ENCODE measurements at regions not wholly inside any gene's neighbourhood (a gene's known extent, or its start where the extent isn't known, plus 50 kb on each side); places are given as distances from the start of the nearest gene placed in this dataset.

DNA sequence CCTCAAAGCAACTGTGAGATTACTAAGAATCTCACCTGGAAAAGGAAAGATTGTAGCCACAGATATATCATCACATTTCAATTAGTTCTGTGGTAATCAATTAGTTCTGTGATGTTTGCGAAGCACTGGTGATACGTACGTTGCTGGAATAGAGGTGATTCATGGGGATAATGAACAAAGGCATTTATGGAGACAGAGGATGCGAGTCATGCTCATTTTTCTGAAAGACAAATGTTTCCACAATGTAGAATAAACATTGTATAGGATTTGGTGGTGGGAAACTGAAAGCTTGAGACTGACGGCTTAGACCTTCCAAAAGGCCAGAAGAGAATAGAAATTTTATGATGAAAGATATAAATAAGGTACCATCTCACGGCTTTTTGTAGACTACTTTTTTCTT lies 507.3 kb upstream of the TYRP1 start:
- Histone ChIP-seq H3K27ac (ENCODE audit: low read length) (no peak overlapping the region), H3K79me2 (ENCODE audit: insufficient read depth, low read length) (no peaks in the 10 kb centered on the region), H3K4me2 (ENCODE audit: insufficient read depth, low read length) (no peak overlapping the region), H4K20me1 (ENCODE audit: insufficient read depth, low read length) (no peaks in the 10 kb centered on the region), H2AFZ (ENCODE audit: low read depth, low read length) (no peak overlapping the region), H3K9ac (ENCODE audit: low read depth, low read length) (no peak overlapping the region), H3K9me3 (ENCODE audit: insufficient read depth, low read length, severe bottlenecking) (no peaks in the 10 kb centered on the region), H3K4me3 (ENCODE audit: low read depth in 1 of 2, low read length in 2 of 2) (no peak overlapping the region), H3K4me1 (ENCODE audit: insufficient read depth, low read length) (no peaks in the 10 kb centered on the region), H3K27me3 (ENCODE audit: insufficient read depth, low read length, poor library complexity) (no peaks in the 10 kb centered on the region), H3K36me3 (ENCODE audit: insufficient read depth, low read length) (no peaks in the 10 kb centered on the region)
- ATAC-seq (ENCODE audit: insufficient read depth, low read depth): no peak
- DNase-seq: no peak
- TF ChIP-seq EZH2 (IDR thresholded peaks at IDR 0.05; ENCODE audit: borderline replicate concordance, low read depth, low read length, severe bottlenecking): no peak
- TF ChIP-seq, protein P1, sequence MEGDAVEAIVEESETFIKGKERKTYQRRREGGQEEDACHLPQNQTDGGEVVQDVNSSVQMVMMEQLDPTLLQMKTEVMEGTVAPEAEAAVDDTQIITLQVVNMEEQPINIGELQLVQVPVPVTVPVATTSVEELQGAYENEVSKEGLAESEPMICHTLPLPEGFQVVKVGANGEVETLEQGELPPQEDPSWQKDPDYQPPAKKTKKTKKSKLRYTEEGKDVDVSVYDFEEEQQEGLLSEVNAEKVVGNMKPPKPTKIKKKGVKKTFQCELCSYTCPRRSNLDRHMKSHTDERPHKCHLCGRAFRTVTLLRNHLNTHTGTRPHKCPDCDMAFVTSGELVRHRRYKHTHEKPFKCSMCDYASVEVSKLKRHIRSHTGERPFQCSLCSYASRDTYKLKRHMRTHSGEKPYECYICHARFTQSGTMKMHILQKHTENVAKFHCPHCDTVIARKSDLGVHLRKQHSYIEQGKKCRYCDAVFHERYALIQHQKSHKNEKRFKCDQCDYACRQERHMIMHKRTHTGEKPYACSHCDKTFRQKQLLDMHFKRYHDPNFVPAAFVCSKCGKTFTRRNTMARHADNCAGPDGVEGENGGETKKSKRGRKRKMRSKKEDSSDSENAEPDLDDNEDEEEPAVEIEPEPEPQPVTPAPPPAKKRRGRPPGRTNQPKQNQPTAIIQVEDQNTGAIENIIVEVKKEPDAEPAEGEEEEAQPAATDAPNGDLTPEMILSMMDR (IDR thresholded peaks at IDR 0.05; ENCODE audit: borderline replicate concordance, extremely low read depth, low read length, poor library complexity, severe bottlenecking): no peak

DNA sequence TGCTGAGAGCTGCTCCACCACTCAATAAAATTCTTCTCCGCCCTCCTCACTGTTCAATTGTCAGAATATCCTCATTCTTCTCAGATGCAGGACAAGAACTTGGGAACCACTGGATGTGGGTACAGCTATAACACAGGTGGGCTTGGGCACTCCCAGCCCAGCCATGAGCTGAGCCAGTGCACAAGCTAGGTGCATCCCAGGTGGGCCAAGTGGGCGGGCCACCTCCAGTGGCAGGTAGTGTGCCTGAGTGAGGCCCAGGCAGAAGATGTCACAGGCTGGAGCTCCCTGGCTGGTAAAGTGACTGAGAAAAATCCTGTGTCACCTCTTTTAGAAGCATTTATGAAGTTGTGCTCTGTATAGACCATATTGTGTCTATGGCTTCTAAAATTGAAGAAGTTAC lies 501.6 kb upstream of the TYRP1 start:
- Histone ChIP-seq H3K27me3 (ENCODE audit: insufficient read depth, low read length, poor library complexity) (no peaks in the 10 kb centered on the region), H3K36me3 (ENCODE audit: insufficient read depth, low read length) (no peaks in the 10 kb centered on the region), H3K4me2 (ENCODE audit: insufficient read depth, low read length) (no peak overlapping the region), H3K9me3 (ENCODE audit: insufficient read depth, low read length, severe bottlenecking) (no peaks in the 10 kb centered on the region), H2AFZ (ENCODE audit: low read depth, low read length) (no peak overlapping the region), H3K4me1 (ENCODE audit: insufficient read depth, low read length) (no peaks in the 10 kb centered on the region), H3K9ac (ENCODE audit: low read depth, low read length) (no peak overlapping the region), H4K20me1 (ENCODE audit: insufficient read depth, low read length) (no peaks in the 10 kb centered on the region), H3K79me2 (ENCODE audit: insufficient read depth, low read length) (no peaks in the 10 kb centered on the region), H3K27ac (ENCODE audit: low read length) (no peak overlapping the region), H3K4me3 (ENCODE audit: low read depth in 1 of 2, low read length in 2 of 2) (no peak overlapping the region)
- TF ChIP-seq EZH2 (IDR thresholded peaks at IDR 0.05; ENCODE audit: borderline replicate concordance, low read depth, low read length, severe bottlenecking): no peak
- TF ChIP-seq, protein P1 (IDR thresholded peaks at IDR 0.05; ENCODE audit: borderline replicate concordance, extremely low read depth, low read length, poor library complexity, severe bottlenecking): no peak
- DNase-seq: no peak
- no peak for ATAC-seq (ENCODE audit: insufficient read depth, low read depth)

DNA sequence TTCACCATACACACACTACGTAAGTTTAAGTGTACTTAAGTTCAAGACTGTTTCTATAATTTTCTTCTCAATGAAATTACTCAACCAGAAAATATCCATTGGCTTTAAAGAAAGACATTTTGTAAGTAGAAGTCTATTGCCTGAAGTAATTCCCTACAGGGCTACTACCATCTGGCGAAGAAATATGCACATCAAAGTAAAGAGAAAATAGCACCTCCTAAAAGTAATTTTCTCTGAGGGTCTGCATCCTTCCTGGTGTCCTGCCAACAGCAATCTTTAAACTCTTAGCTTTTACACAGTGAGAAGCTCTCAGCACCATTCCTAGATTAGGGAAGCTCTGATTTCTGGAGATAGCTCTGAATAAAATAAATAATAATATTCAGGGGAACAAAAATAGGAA lies 498.5 kb upstream of the TYRP1 start:
- DNase-seq: no peak
- no peak overlapping the region for H3K9ac ChIP-seq (ENCODE audit: low read depth, low read length)
- no peaks in the 10 kb centered on the region for H3K9me3 ChIP-seq (ENCODE audit: insufficient read depth, low read length, severe bottlenecking)
- ATAC-seq (ENCODE audit: insufficient read depth, low read depth): no peak
- H4K20me1 ChIP-seq (ENCODE audit: insufficient read depth, low read length): no peaks in the 10 kb centered on the region
- H3K27me3 ChIP-seq (ENCODE audit: insufficient read depth, low read length, poor library complexity): no peaks in the 10 kb centered on the region
- no peak overlapping the region for H3K4me2 ChIP-seq (ENCODE audit: insufficient read depth, low read length)
- H3K36me3 ChIP-seq (ENCODE audit: insufficient read depth, low read length): no peaks in the 10 kb centered on the region
- no peaks in the 10 kb centered on the region for H3K4me1 ChIP-seq (ENCODE audit: insufficient read depth, low read length)
- no peak overlapping the region for H3K27ac ChIP-seq (ENCODE audit: low read length)
- no peak overlapping the region for H2AFZ ChIP-seq (ENCODE audit: low read depth, low read length)
- TF ChIP-seq, protein P1 (IDR thresholded peaks at IDR 0.05; ENCODE audit: borderline replicate concordance, extremely low read depth, low read length, poor library complexity, severe bottlenecking): no peak
- no peak for TF ChIP-seq EZH2 (IDR thresholded peaks at IDR 0.05; ENCODE audit: borderline replicate concordance, low read depth, low read length, severe bottlenecking)
- H3K4me3 ChIP-seq (ENCODE audit: low read depth in 1 of 2, low read length in 2 of 2): no peak overlapping the region
- no peaks in the 10 kb centered on the region for H3K79me2 ChIP-seq (ENCODE audit: insufficient read depth, low read length)

DNA sequence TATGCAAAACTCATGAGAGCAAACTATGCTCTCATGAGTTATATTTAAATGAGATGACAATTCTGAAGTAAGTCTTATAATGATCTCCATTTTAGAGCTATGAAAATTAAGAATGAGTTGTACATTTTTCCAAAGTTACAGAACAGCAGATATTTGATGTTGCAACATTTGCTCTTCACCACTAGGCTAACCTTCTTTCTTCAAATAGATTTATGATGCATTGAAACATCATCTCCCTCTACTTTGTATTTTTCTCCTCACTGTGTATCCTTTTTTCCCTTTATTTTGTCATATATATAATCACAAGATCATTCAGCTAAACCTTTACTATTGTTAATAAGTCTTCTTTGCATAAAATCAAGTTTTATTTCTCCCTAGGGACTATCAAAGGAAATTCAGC lies 497.7 kb upstream of the TYRP1 start:
- H3K27ac ChIP-seq (ENCODE audit: low read length): no peak overlapping the region
- no peaks in the 10 kb centered on the region for H4K20me1 ChIP-seq (ENCODE audit: insufficient read depth, low read length)
- no peak overlapping the region for H3K9ac ChIP-seq (ENCODE audit: low read depth, low read length)
- H3K9me3 ChIP-seq (ENCODE audit: insufficient read depth, low read length, severe bottlenecking): no peaks in the 10 kb centered on the region
- H3K79me2 ChIP-seq (ENCODE audit: insufficient read depth, low read length): no peaks in the 10 kb centered on the region
- no peak overlapping the region for H3K4me2 ChIP-seq (ENCODE audit: insufficient read depth, low read length)
- H3K4me1 ChIP-seq (ENCODE audit: insufficient read depth, low read length): no peaks in the 10 kb centered on the region
- no peak overlapping the region for H3K4me3 ChIP-seq (ENCODE audit: low read depth in 1 of 2, low read length in 2 of 2)
- no peak for ATAC-seq (ENCODE audit: insufficient read depth, low read depth)
- H3K27me3 ChIP-seq (ENCODE audit: insufficient read depth, low read length, poor library complexity): no peaks in the 10 kb centered on the region
- no peak overlapping the region for H2AFZ ChIP-seq (ENCODE audit: low read depth, low read length)
- no peak for DNase-seq
- H3K36me3 ChIP-seq (ENCODE audit: insufficient read depth, low read length): no peaks in the 10 kb centered on the region
- TF ChIP-seq, protein P1 (IDR thresholded peaks at IDR 0.05; ENCODE audit: borderline replicate concordance, extremely low read depth, low read length, poor library complexity, severe bottlenecking): no peak
- no peak for TF ChIP-seq EZH2 (IDR thresholded peaks at IDR 0.05; ENCODE audit: borderline replicate concordance, low read depth, low read length, severe bottlenecking)
